ENCODE measurements at regions not wholly inside any gene's neighbourhood (a gene's known extent, or its start where the extent isn't known, plus 50 kb on each side); places are given as distances from the start of the nearest gene placed in this dataset.

GRCh38 chr10:52890281-52890680, 117.7 kb upstream of the MBL2 start:
- no peak for DNase-seq (ENCODE audit: low read depth)
- TF ChIP-seq CTCF (IDR thresholded peaks at IDR 0.05; ENCODE audit: low read depth, low read length, missing control alignments): no peak

GRCh38 chr10:52889611-52890010, 117.0 kb upstream of the MBL2 start:
- DNase-seq (ENCODE audit: low read depth): no peak
- no peak for TF ChIP-seq CTCF (IDR thresholded peaks at IDR 0.05; ENCODE audit: low read depth, low read length, missing control alignments)
- no peak overlapping the region for H3K4me3 ChIP-seq (ENCODE audit: low read depth, low read length)

More at GRCh38 chr10:52890281-52890680, 117.7 kb upstream of the MBL2 start:
- H3K4me3 ChIP-seq (ENCODE audit: low read depth, low read length): no peak overlapping the region

GRCh38 chr10:52883996-52884871, 111.7 kb upstream of the MBL2 start:
- TF ChIP-seq CTCF (IDR thresholded peaks at IDR 0.05; ENCODE audit: low read depth, low read length, missing control alignments): peak; percentile 83
- peak; percentile 25 for DNase-seq (ENCODE audit: low read depth)
- no peak overlapping the region for H3K4me3 ChIP-seq (ENCODE audit: low read depth, low read length)

GRCh38 chr10:52879091-52879807, 106.7 kb upstream of the MBL2 start:
- no peak for TF ChIP-seq CTCF (IDR thresholded peaks at IDR 0.05; ENCODE audit: low read depth, low read length, missing control alignments)
- H3K4me3 ChIP-seq (ENCODE audit: low read depth, low read length): no peak overlapping the region
- no peak for DNase-seq (ENCODE audit: low read depth)

GRCh38 chr10:52877451-52877850, 104.9 kb upstream of the MBL2 start:
- no peak overlapping the region for H3K4me3 ChIP-seq (ENCODE audit: low read depth, low read length)
- no peak for DNase-seq (ENCODE audit: low read depth)

GRCh38 chr10:52875336-52875735, 102.8 kb upstream of the MBL2 start:
- TF ChIP-seq CTCF (IDR thresholded peaks at IDR 0.05; ENCODE audit: low read depth, low read length, missing control alignments): no peak

More at GRCh38 chr10:52877451-52877850, 104.9 kb upstream of the MBL2 start:
- TF ChIP-seq CTCF (IDR thresholded peaks at IDR 0.05; ENCODE audit: low read depth, low read length, missing control alignments): no peak

More at GRCh38 chr10:52875336-52875735, 102.8 kb upstream of the MBL2 start:
- H3K4me3 ChIP-seq (ENCODE audit: low read depth, low read length): no peak overlapping the region
- no peak for DNase-seq (ENCODE audit: low read depth)

All from GM12864 (cell line).